ENCODE measurements at regions not wholly inside any gene's neighbourhood (a gene's known extent, or its start where the extent isn't known, plus 50 kb on each side); places are given as distances from the start of the nearest gene placed in this dataset.

GRCh38 chr12:19998411-19998810 lies 369.9 kb upstream of the PDE3A start:
- no peak for TF ChIP-seq CTCF (conservative IDR thresholded peaks at IDR 0.05; ENCODE audit: low read length)
- TF ChIP-seq EZH2phosphoT487 (IDR thresholded peaks at IDR 0.05; ENCODE audit: borderline replicate concordance, low read depth, low read length), result no peak
